22Rv1 (cell line): ENCODE measurements at regions not wholly inside any gene's neighbourhood (a gene's known extent, or its start where the extent isn't known, plus 50 kb on each side); places are given as distances from the start of the nearest gene placed in this dataset.

Experiments
- H3K27ac ChIP-seq: fragments of 450-650 bp; 2 replicates; pipeline ENCODE4 v1.5.1; 2017
- CTCF ChIP-seq: fragments of 450-650 bp; IDR thresholded peaks from 2 replicates; pipeline ENCODE4 v1.5.1; 2017; ENCODE audit warnings: mild to moderate bottlenecking
- ZFX ChIP-seq: fragments of 450-650 bp; IDR thresholded peaks from 2 replicates; pipeline ENCODE4 v1.6.1; 2017; ENCODE audit warnings: antibody characterized with exemption, borderline replicate concordance

GRCh38 chr20:52655395-52655794 is 316.8 kb upstream of the TSHZ2 start:
- no peak overlapping the region for H3K27ac ChIP-seq
- TF ChIP-seq CTCF: no peak
- TF ChIP-seq ZFX: no peak

GRCh38 chr20:52654567-52654966 is 317.6 kb upstream of the TSHZ2 start:
- TF ChIP-seq CTCF (no peak), ZFX (no peak)
- H3K27ac ChIP-seq: no peak overlapping the region

GRCh38 chr20:52652271-52652670 is 319.9 kb upstream of the TSHZ2 start:
- TF ChIP-seq ZFX (no peak), CTCF (no peak)
- H3K27ac ChIP-seq: no peak overlapping the region

GRCh38 chr20:52649727-52650126 is 322.4 kb upstream of the TSHZ2 start:
- TF ChIP-seq ZFX: no peak
- TF ChIP-seq CTCF: no peak
- no peak overlapping the region for H3K27ac ChIP-seq

- TF ChIP-seq CTCF: no peak
- TF ChIP-seq ZFX: no peak
- H3K27ac ChIP-seq: no peak overlapping the region
These were observed 326.3 kb upstream of the TSHZ2 start for GRCh38 chr20:52645822-52646221.

- no peak overlapping the region for H3K27ac ChIP-seq
- no peak for TF ChIP-seq CTCF
- no peak for TF ChIP-seq ZFX
These were observed 329.1 kb upstream of the TSHZ2 start for GRCh38 chr20:52643034-52643433.

- no peak for TF ChIP-seq CTCF
- TF ChIP-seq ZFX: no peak
- H3K27ac ChIP-seq: no peak overlapping the region
These were observed 335.0 kb upstream of the TSHZ2 start for GRCh38 chr20:52637201-52637600.
